ENCODE measurements at regions not wholly inside any gene's neighbourhood (a gene's known extent, or its start where the extent isn't known, plus 50 kb on each side); places are given as distances from the start of the nearest gene placed in this dataset.

GRCh38 chrY:21169821-21170220 is 341.3 kb upstream of the RBMY1B start:
- no peak for DNase-seq (ENCODE audit: low read depth in 2 of 2, low spot score in 1 of 2)

- no peak for DNase-seq (ENCODE audit: low read depth in 2 of 2, low spot score in 1 of 2)
These were observed 336.3 kb upstream of the RBMY1B start for GRCh38 chrY:21174697-21175463.

GRCh38 chrY:21175505-21175904 is 335.6 kb upstream of the RBMY1B start:
- DNase-seq (ENCODE audit: low read depth in 2 of 2, low spot score in 1 of 2), result no peak

- DNase-seq (ENCODE audit: low read depth in 2 of 2, low spot score in 1 of 2), result no peak
These were observed 333.8 kb upstream of the RBMY1B start for GRCh38 chrY:21177306-21177800.

GRCh38 chrY:21178281-21178680 is 332.9 kb upstream of the RBMY1B start:
- DNase-seq (ENCODE audit: low read depth in 2 of 2, low spot score in 1 of 2), result no peak

- peak in 1 of 2 donors; percentile 0 for DNase-seq (ENCODE audit: low read depth in 2 of 2, low spot score in 1 of 2)
These were observed 330.2 kb upstream of the RBMY1B start for GRCh38 chrY:21180921-21181320.

- DNase-seq (ENCODE audit: low read depth in 2 of 2, low spot score in 1 of 2), result no peak
These were observed 326.9 kb upstream of the RBMY1B start for GRCh38 chrY:21184271-21184670.

- no peak for DNase-seq (ENCODE audit: low read depth in 2 of 2, low spot score in 1 of 2)
These were observed 325.6 kb upstream of the RBMY1B start for GRCh38 chrY:21185419-21186105.

- DNase-seq (ENCODE audit: low read depth in 2 of 2, low spot score in 1 of 2), result no peak
These were observed 318.4 kb upstream of the RBMY1B start for GRCh38 chrY:21192694-21193093.

GRCh38 chrY:21200246-21200645 is 310.9 kb upstream of the RBMY1B start:
- DNase-seq (ENCODE audit: low read depth in 2 of 2, low spot score in 1 of 2), result no peak

- no peak for DNase-seq (ENCODE audit: low read depth in 2 of 2, low spot score in 1 of 2)
These were observed 283.3 kb upstream of the RBMY1B start for GRCh38 chrY:21227849-21228248.

- DNase-seq (ENCODE audit: low read depth in 2 of 2, low spot score in 1 of 2), result no peak
These were observed 270.9 kb upstream of the RBMY1B start for GRCh38 chrY:21240221-21240620.

GRCh38 chrY:21240662-21241310 is 270.4 kb upstream of the RBMY1B start:
- no peak for DNase-seq (ENCODE audit: low read depth in 2 of 2, low spot score in 1 of 2)

GRCh38 chrY:21242793-21243192 is 268.3 kb upstream of the RBMY1B start:
- no peak for DNase-seq (ENCODE audit: low read depth in 2 of 2, low spot score in 1 of 2)

GRCh38 chrY:21246780-21247179 is 264.4 kb upstream of the RBMY1B start:
- DNase-seq (ENCODE audit: low read depth in 2 of 2, low spot score in 1 of 2), result no peak

- DNase-seq (ENCODE audit: low read depth in 2 of 2, low spot score in 1 of 2), result no peak
These were observed 262.5 kb upstream of the RBMY1B start for GRCh38 chrY:21248591-21248990.

GRCh38 chrY:21253455-21254248 is 257.5 kb upstream of the RBMY1B start:
- DNase-seq (ENCODE audit: low read depth in 2 of 2, low spot score in 1 of 2), result no peak

- no peak for DNase-seq (ENCODE audit: low read depth in 2 of 2, low spot score in 1 of 2)
These were observed 256.7 kb upstream of the RBMY1B start for GRCh38 chrY:21254476-21254875.

GRCh38 chrY:21256820-21257219 is 254.3 kb upstream of the RBMY1B start:
- DNase-seq (ENCODE audit: low read depth in 2 of 2, low spot score in 1 of 2), result no peak

- DNase-seq (ENCODE audit: low read depth in 2 of 2, low spot score in 1 of 2), result no peak
These were observed 251.4 kb upstream of the RBMY1B start for GRCh38 chrY:21259707-21260106.

- no peak for DNase-seq (ENCODE audit: low read depth in 2 of 2, low spot score in 1 of 2)
These were observed 250.8 kb upstream of the RBMY1B start for GRCh38 chrY:21260325-21260724.
